Lung (tissue), 11 donors: ENCODE measurements at regions not wholly inside any gene's neighbourhood (a gene's known extent, or its start where the extent isn't known, plus 50 kb on each side); places are given as distances from the start of the nearest gene placed in this dataset.

ENCODE experiments used
- ATAC-seq: fragments of 200-7000 bp; cut with Tn5 transposase; one replicate; pipeline ENCODE4 v1.9.1; 2020; ENCODE audit warnings: moderate number of reproducible peaks; ENCODE audit not compliant: insufficient read depth, low FRiP score
- DNase-seq, 3 donors: peaks; one replicate each; pipeline ENCODE4 v3.0.0-alpha.2; 2013 to 2017
- H3K27ac ChIP-seq, 2 donors: one replicate each; pipeline ENCODE4 v1.5.1; 2013; ENCODE audit warnings: mild to moderate bottlenecking in 2 of 2, moderate library complexity in 2 of 2, control low read depth in 1 of 2, inconsistent platforms in 1 of 2, low read depth in 1 of 2, low read length in 1 of 2
- H3K27me3 ChIP-seq, 3 donors: one replicate each; pipeline ENCODE4 v1.5.1; 2013; ENCODE audit warnings: low read length in 2 of 3; ENCODE audit not compliant: control insufficient read depth in 3 of 3, insufficient read depth in 3 of 3
- H3K36me3 ChIP-seq, 4 donors: one replicate each; pipeline ENCODE4 v1.5.1; 2013; ENCODE audit warnings: low read length in 4 of 4, mild to moderate bottlenecking in 1 of 4, moderate library complexity in 1 of 4; ENCODE audit not compliant: control insufficient read depth in 4 of 4, insufficient read depth in 4 of 4
- H3K4me1 ChIP-seq, 5 donors: one replicate each; pipeline ENCODE4 v1.5.1; 2013; ENCODE audit warnings: low read length in 5 of 5, mild to moderate bottlenecking in 2 of 5, moderate library complexity in 1 of 5; ENCODE audit not compliant: control insufficient read depth in 5 of 5, insufficient read depth in 5 of 5
- H3K4me3 ChIP-seq: one replicate; pipeline ENCODE4 v1.5.1; 2013; ENCODE audit warnings: mild to moderate bottlenecking, control low read depth, moderate library complexity
- H3K9ac ChIP-seq, 2 donors: one replicate each; pipeline ENCODE4 v1.5.1; 2013; ENCODE audit warnings: low read length in 2 of 2, control low read depth in 1 of 2; ENCODE audit not compliant: insufficient read depth in 1 of 2
- H3K9me3 ChIP-seq, 4 donors: one replicate each; pipeline ENCODE4 v1.5.1; 2013; ENCODE audit warnings: low read length in 3 of 4, mild to moderate bottlenecking in 1 of 4, moderate library complexity in 1 of 4; ENCODE audit not compliant: control insufficient read depth in 4 of 4, insufficient read depth in 3 of 4
- CTCF ChIP-seq: IDR thresholded peaks from 2 replicates; pipeline ENCODE4 v1.5.1; 2012; ENCODE audit warnings: mild to moderate bottlenecking; ENCODE audit errors: control extremely low read depth, extremely low read depth
- WGBS, 2 donors: extraction: QIAGEN DNeasy Blood & Tissue Kit; methylation state at CpG; one replicate each; pipeline ENCODE4 v1.1.7; 2013; 5-methylcytosine and 5-hydroxymethylcytosine counted together
- donor health status: control.
- donor health status: control.
- donor health status: Bipolar disorder and iron deficiency.
- donor health status: healthy.
- donor health status: DM: yes; HTN: yes; CAD: no.

- no peaks in the 10 kb centered on the region for H3K9me3 ChIP-seq
- no peak for TF ChIP-seq CTCF
- ATAC-seq (no peak), DNase-seq (no peak)
- no peaks in the 10 kb centered on the region for H3K36me3 ChIP-seq
- no peaks in the 10 kb centered on the region for H3K4me1 ChIP-seq
- no peak overlapping the region for H3K9ac ChIP-seq
- H3K27me3 ChIP-seq = no peaks in the 10 kb centered on the region
- no peak overlapping the region for H3K27ac ChIP-seq
- no peak overlapping the region for H3K4me3 ChIP-seq
- WGBS, 2 donors = 90 to 98% methylated on average over 2 of the region's 2 CpGs
Observed at GRCh38 chr13:104414181-104414580, 1348.0 kb upstream of the SLC10A2 start.

- 83 to 89% methylated on average over 5 of the region's 5 CpGs for WGBS, 2 donors
- H3K36me3 ChIP-seq = no peaks in the 10 kb centered on the region
- no peak overlapping the region for H3K9ac ChIP-seq
- no peaks in the 10 kb centered on the region for H3K9me3 ChIP-seq
- ATAC-seq (no peak), DNase-seq (no peak)
- no peak overlapping the region for H3K4me3 ChIP-seq
- H3K27me3 ChIP-seq = no peaks in the 10 kb centered on the region
- no peaks in the 10 kb centered on the region for H3K4me1 ChIP-seq
- TF ChIP-seq CTCF = no peak
- no peak overlapping the region for H3K27ac ChIP-seq
Observed at GRCh38 chr13:104411141-104411765, 1345.0 kb upstream of the SLC10A2 start.

DNA sequence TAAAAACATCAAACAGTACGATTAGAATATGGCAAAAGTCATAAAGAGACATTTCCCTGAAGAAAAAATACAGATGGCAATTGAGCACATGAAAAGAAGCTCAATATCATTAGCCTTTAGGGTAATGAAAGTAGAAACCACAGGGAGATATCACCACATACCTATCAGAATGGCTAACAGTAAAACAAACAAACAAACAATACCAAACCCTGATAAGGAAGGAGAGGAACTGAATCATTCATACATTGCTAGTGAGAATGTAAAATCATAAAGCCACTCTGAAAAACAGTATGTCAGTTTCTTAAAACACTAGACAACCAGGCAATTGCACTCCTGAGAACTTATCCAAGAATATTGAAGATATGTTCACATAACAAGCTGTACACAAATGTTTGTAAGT is 1342.5 kb upstream of the SLC10A2 start:
- Histone ChIP-seq H3K27ac (no peak overlapping the region), H3K27me3 (no peaks in the 10 kb centered on the region), H3K9ac (no peak overlapping the region), H3K4me3 (no peak overlapping the region), H3K9me3 (no peaks in the 10 kb centered on the region), H3K36me3 (no peaks in the 10 kb centered on the region), H3K4me1 (peaks cover 0 to 3% (median 0%) of the 10 kb centered on the region in 5 donors)
- no peak for DNase-seq
- WGBS, 2 donors = 69 to 83% methylated on average over 1 of the region's 1 CpG
- ATAC-seq = no peak
- TF ChIP-seq CTCF = no peak

DNA sequence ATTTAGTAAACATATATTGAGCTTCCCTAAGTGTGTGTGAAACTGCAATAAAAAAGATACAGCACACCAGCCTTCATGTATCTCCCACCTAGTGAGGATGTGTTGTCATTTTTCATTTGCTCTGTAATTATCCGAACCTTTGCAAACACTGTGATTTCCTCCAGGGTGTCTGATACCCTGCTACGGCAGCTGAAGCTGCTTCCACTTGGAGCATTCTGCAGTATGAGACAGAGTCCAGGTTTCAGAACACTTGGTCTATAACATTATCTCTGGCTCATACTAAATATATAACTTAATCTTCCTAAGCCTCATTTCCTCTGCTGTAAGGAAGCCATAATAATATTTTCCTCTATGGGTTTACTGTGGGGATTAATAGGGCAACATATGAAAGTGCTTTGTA is 1338.1 kb upstream of the SLC10A2 start:
- TF ChIP-seq CTCF = no peak
- no peak overlapping the region for H3K9ac ChIP-seq
- no peak for DNase-seq
- H3K9me3 ChIP-seq = no peaks in the 10 kb centered on the region
- no peak overlapping the region for H3K4me3 ChIP-seq
- no peaks in the 10 kb centered on the region for H3K36me3 ChIP-seq
- no peak for ATAC-seq
- no peak overlapping the region for H3K27ac ChIP-seq
- no peaks in the 10 kb centered on the region for H3K27me3 ChIP-seq
- peaks cover 0 to 3% (median 0%) of the 10 kb centered on the region in 5 donors for H3K4me1 ChIP-seq
- WGBS, 2 donors = 55 to 79% methylated on average over 2 of the region's 2 CpGs
